K562 (cell line): ENCODE measurements at regions not wholly inside any gene's neighbourhood (a gene's known extent, or its start where the extent isn't known, plus 50 kb on each side); places are given as distances from the start of the nearest gene placed in this dataset.

ENCODE experiments used
- ATAC-seq: fragments of 200-7000 bp; cut with Tn5 transposase; 3 replicates; pipeline ENCODE4 v1.9.1; 2020; ENCODE audit warnings: moderate library complexity
- BruUV-seq: library from RNA; stranded (reverse); fragments of 400-500 nt; replicated peaks from 2 replicates; lab custom pipeline; 2021; lab: Mats Ljungman, UMichigan
- CTCF ChIA-PET: fragments of 300-600 bp; formaldehyde crosslinking; extraction: SDS; loops from one replicate; lab custom pipeline; 2021; ENCODE audit warnings: low intra/inter-chr PET ratio; lab: Yijun Ruan, JAX
- POLR2A ChIA-PET: fragments of 300-600, 350-650 bp; sonication (Branson Sonifier 250); formaldehyde crosslinking; extraction: SDS; loops from one replicate; lab custom pipeline; 2021; ENCODE audit warnings: antibody characterized with exemption, inconsistent platforms; lab: Yijun Ruan, JAX
- DNase-seq, 4 experiments: peaks; one replicate each; pipeline versions ENCODE4 v3.0.0 to v3.0.0-alpha.2; 2011 to 2018; ENCODE audit warnings: low spot score in 3 of 4, mixed read lengths in 3 of 4; ENCODE audit errors: extremely low read depth in 1 of 4
- FAIRE-seq: peaks from 2 replicates; lab custom pipeline; 2011; peaks lifted over from hg19 to GRCh38; lab: Jason Lieb, UNC
- H2AFZ ChIP-seq: 2 replicates; pipeline ENCODE4 v1.6.0; 2011; ENCODE audit warnings: low read depth, low read length, control low read depth, inconsistent platforms
- H3K27ac ChIP-seq: fragments of 200-600 bp; 3 replicates; pipeline ENCODE4 v1.8.0; 2011; ENCODE audit warnings: low read depth, mild to moderate bottlenecking, control low read depth, inconsistent platforms, low read length, moderate library complexity, mixed read lengths; ENCODE audit errors: extremely low read depth
- H3K27me3 ChIP-seq, 2 experiments: fragments of 300-600 bp in 1 of 2; 2 replicates in 1 of 2; 3 replicates in 1 of 2; pipeline versions ENCODE4 v1.6.0 to v1.8.0; 2011; ENCODE audit warnings: inconsistent platforms in 2 of 2, low read length in 2 of 2, mild to moderate bottlenecking in 1 of 2, mixed read lengths in 1 of 2, moderate library complexity in 1 of 2; ENCODE audit not compliant: control insufficient read depth in 2 of 2, insufficient read depth in 2 of 2
- H3K36me3 ChIP-seq: fragments of 300-600 bp; 3 replicates; pipeline ENCODE4 v1.8.0; 2011; ENCODE audit warnings: mild to moderate bottlenecking, low read length, inconsistent platforms; ENCODE audit not compliant: control insufficient read depth, insufficient read depth
- H3K4me1 ChIP-seq, 2 experiments: fragments of 200-600 bp in 1 of 2; replicated peaks in 1 of 2; 2 replicates in 1 of 2; 3 replicates in 1 of 2; pipeline versions ENCODE4 v1.5.1 to v1.8.0; 2011; ENCODE audit warnings: inconsistent platforms in 2 of 2, low read length in 2 of 2, mild to moderate bottlenecking in 1 of 2, mixed read lengths in 1 of 2, moderate library complexity in 1 of 2; ENCODE audit not compliant: control insufficient read depth in 2 of 2, insufficient read depth in 2 of 2
- H3K4me2 ChIP-seq: 2 replicates; pipeline ENCODE4 v1.6.1; 2011; ENCODE audit warnings: low read length, control low read depth, inconsistent platforms, mixed read lengths; ENCODE audit not compliant: insufficient read depth
- H3K4me3 ChIP-seq: fragments of 200-600 bp; sonication (generic), shearing (Covaris generic); 2 replicates; pipeline ENCODE4 v1.5.1; 2016; ENCODE audit warnings: control low read depth, inconsistent platforms
- H3K79me2 ChIP-seq: fragments of 200-600 bp; 3 replicates; pipeline ENCODE4 v1.8.0; 2011; ENCODE audit warnings: low read length, inconsistent platforms; ENCODE audit not compliant: control insufficient read depth, insufficient read depth
- H3K9ac ChIP-seq, 2 experiments: 2 replicates each; pipeline versions ENCODE4 v1.6.0 to v1.6.1; 2011; ENCODE audit warnings: low read depth in 2 of 2, low read length in 2 of 2, control low read depth in 1 of 2, inconsistent platforms in 1 of 2, mild to moderate bottlenecking in 1 of 2, mixed read lengths in 1 of 2; ENCODE audit not compliant: insufficient read depth in 1 of 2
- H3K9me1 ChIP-seq: one replicate; pipeline ENCODE4 v1.6.0; 2011; ENCODE audit warnings: inconsistent platforms, mild to moderate bottlenecking, low read length, moderate library complexity; ENCODE audit not compliant: control insufficient read depth, insufficient read depth
- H3K9me3 ChIP-seq: replicated peaks from 2 replicates; pipeline ENCODE4 v1.5.1; 2011; ENCODE audit warnings: low read depth, low read length, inconsistent platforms; ENCODE audit not compliant: control insufficient read depth, insufficient read depth
- H4K20me1 ChIP-seq: replicated peaks from 2 replicates; pipeline ENCODE4 v1.6.1; 2011; ENCODE audit warnings: low read length, inconsistent platforms, mixed read lengths; ENCODE audit not compliant: control insufficient read depth, insufficient read depth
- JUN ChIP-seq, 2 experiments: sonication (generic) in 1 of 2; formaldehyde crosslinking in 1 of 2; IDR thresholded peaks; 2 replicates each; pipeline versions ENCODE4 v1.6.1 to v1.8.0; 2012 to 2022; ENCODE audit warnings: borderline replicate concordance in 2 of 2, mild to moderate bottlenecking in 2 of 2, improper control_type of control experiment in 1 of 2, low read depth in 1 of 2, low read length in 1 of 2, missing genetic modification reagents in 1 of 2
- TAF1 ChIP-seq: IDR thresholded peaks from 2 replicates; pipeline ENCODE4 v1.6.1; 2011; ENCODE audit warnings: mild to moderate bottlenecking, low read length, moderate library complexity; ENCODE audit not compliant: insufficient read depth, control insufficient read depth, severe bottlenecking; ENCODE audit errors: extremely low read depth
- ZFP36 ChIP-seq: fragments of 150-350 bp; IDR thresholded peaks from 2 replicates; pipeline ENCODE4 v1.6.1; 2018; ENCODE audit warnings: low read length, low read depth; ENCODE audit not compliant: partially characterized antibody
- WGBS: fragments of 100-300 bp; shearing (Covaris generic); methylation state at CpG from one replicate; pipeline ENCODE4 v1.1.6; 2016; ENCODE audit warnings: low coverage, mixed read lengths; ENCODE audit not compliant: insufficient coverage; ENCODE audit errors: missing lambda C conversion rate; 5-methylcytosine and 5-hydroxymethylcytosine counted together
- in situ Hi-C: fragments of 300-500 bp; cut with MboI; formaldehyde crosslinking; loops from 4 replicates; pipeline ENCODE4 v1.15.0; 2018; ENCODE audit warnings: inconsistent platforms, mixed read lengths
- intact Hi-C: fragments of 100-400 bp; cut with micrococcal nuclease; formaldehyde crosslinking; loops from 2 replicates; pipeline ENCODE4 v1.14.2; 2022
- TF ChIP-seq, protein P1 (sequence below): fragments of 150-350 bp; IDR thresholded peaks from 2 replicates; pipeline ENCODE4 v1.6.1; 2014; ENCODE audit warnings: low read depth, mild to moderate bottlenecking, low read length, borderline replicate concordance
- TF ChIP-seq, protein P2 (sequence below): fragments of 250-450 bp; sonication (Bioruptor Pico); IDR thresholded peaks from 2 replicates; pipeline ENCODE4 v1.8.0; 2022; ENCODE audit warnings: inconsistent platforms, mild to moderate bottlenecking, moderate library complexity, borderline replicate concordance
- TF ChIP-seq, protein P3 (sequence below): conservative IDR thresholded peaks from 2 replicates; pipeline ENCODE4 v1.6.1; 2011; ENCODE audit warnings: low read depth, mild to moderate bottlenecking, low read length; ENCODE audit not compliant: control insufficient read depth

DNA sequence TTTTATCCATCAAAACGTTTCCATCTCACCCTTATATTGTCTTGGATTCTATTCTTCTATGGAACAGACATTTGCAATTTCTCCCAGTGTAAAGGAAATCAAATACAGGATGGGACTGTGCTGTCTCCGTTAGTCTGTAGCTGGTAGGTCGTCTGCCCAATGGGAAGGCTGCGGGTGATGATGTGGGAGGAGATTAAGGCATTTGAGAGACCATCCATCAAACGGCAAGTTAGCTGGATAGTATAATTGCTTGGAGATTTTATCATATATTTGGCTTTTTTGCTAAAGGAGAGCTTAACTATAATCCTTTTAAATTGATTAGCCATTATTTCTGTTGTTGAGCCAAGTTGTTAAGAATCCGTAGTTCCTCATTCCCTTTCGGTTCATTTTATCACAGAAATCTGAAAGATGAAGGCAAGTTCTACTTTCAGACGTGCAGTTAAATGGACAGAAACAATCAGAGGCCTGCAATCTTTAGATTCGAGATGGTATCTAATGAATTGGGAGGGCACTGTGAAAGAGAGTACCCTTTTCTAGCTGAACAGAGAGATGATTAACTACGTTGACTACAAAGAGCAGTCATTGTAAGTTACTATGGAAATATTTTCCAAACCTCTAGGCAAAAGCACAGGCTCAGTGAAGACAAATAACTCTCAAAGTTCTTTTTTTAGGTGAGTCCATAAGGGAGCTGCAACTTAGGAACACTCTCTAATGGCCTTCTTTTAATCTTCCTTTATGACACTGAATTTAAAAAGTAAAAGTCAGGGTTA lies 253.3 kb upstream of the KIAA1217 start (continued):
- TF ChIP-seq, protein P1, sequence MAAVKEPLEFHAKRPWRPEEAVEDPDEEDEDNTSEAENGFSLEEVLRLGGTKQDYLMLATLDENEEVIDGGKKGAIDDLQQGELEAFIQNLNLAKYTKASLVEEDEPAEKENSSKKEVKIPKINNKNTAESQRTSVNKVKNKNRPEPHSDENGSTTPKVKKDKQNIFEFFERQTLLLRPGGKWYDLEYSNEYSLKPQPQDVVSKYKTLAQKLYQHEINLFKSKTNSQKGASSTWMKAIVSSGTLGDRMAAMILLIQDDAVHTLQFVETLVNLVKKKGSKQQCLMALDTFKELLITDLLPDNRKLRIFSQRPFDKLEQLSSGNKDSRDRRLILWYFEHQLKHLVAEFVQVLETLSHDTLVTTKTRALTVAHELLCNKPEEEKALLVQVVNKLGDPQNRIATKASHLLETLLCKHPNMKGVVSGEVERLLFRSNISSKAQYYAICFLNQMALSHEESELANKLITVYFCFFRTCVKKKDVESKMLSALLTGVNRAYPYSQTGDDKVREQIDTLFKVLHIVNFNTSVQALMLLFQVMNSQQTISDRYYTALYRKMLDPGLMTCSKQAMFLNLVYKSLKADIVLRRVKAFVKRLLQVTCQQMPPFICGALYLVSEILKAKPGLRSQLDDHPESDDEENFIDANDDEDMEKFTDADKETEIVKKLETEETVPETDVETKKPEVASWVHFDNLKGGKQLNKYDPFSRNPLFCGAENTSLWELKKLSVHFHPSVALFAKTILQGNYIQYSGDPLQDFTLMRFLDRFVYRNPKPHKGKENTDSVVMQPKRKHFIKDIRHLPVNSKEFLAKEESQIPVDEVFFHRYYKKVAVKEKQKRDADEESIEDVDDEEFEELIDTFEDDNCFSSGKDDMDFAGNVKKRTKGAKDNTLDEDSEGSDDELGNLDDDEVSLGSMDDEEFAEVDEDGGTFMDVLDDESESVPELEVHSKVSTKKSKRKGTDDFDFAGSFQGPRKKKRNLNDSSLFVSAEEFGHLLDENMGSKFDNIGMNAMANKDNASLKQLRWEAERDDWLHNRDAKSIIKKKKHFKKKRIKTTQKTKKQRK, result no peak
- TF ChIP-seq TAF1, result no peak
- TF ChIP-seq, protein P2, sequence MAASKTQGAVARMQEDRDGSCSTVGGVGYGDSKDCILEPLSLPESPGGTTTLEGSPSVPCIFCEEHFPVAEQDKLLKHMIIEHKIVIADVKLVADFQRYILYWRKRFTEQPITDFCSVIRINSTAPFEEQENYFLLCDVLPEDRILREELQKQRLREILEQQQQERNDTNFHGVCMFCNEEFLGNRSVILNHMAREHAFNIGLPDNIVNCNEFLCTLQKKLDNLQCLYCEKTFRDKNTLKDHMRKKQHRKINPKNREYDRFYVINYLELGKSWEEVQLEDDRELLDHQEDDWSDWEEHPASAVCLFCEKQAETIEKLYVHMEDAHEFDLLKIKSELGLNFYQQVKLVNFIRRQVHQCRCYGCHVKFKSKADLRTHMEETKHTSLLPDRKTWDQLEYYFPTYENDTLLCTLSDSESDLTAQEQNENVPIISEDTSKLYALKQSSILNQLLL (CRISPR knock-in tag), result no peak

DNA sequence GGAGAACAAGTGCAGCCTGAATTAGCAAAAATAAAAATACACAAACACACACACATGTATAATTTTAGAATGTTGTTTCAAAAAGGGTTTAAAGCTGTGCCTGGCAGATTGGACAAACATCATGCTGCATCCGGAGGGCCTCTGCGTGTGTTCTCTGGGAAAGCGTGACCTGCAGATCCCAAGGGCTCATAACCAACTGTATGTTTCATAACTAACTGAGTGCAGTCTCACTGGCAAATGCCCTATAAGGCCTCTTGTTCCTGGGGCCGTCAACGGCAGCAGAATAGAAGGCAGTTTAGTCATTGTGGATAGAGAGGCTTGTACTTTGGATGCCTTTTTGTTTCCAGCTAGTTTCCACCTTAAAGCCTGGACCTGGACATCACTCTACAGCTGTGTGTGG lies 243.8 kb upstream of the KIAA1217 start:
- Histone ChIP-seq H4K20me1 (no peaks in the 10 kb centered on the region), H3K4me1 (no peaks in the 10 kb centered on the region), H3K79me2 (no peaks in the 10 kb centered on the region), H3K9me1 (no peaks in the 10 kb centered on the region), H3K9me3 (no peaks in the 10 kb centered on the region), H3K4me2 (no peak overlapping the region), H3K27ac (no peak overlapping the region), H3K27me3 (no peaks in the 10 kb centered on the region), H3K4me3 (no peak overlapping the region), H3K36me3 (no peaks in the 10 kb centered on the region), H3K9ac (no peak overlapping the region), H2AFZ (no peak overlapping the region)
- CTCF ChIA-PET, result no interaction called here
- intact Hi-C loops (no loop called here), in situ Hi-C loops (no loop called here)
- BruUV-seq, result no TSS peak
- FAIRE-seq (no peak), DNase-seq (no peak), ATAC-seq (no peak)
- POLR2A ChIA-PET, result no interaction called here
- TF ChIP-seq ZFP36 (no peak), JUN (IDR thresholded peaks at IDR 0.05; ENCODE audit: borderline replicate concordance, low read depth, low read length) (no peak), JUN (CRISPR knock-in tag; IDR thresholded peaks at IDR 0.05; ENCODE audit: borderline replicate concordance) (no peak)
- TF ChIP-seq, protein P3, sequence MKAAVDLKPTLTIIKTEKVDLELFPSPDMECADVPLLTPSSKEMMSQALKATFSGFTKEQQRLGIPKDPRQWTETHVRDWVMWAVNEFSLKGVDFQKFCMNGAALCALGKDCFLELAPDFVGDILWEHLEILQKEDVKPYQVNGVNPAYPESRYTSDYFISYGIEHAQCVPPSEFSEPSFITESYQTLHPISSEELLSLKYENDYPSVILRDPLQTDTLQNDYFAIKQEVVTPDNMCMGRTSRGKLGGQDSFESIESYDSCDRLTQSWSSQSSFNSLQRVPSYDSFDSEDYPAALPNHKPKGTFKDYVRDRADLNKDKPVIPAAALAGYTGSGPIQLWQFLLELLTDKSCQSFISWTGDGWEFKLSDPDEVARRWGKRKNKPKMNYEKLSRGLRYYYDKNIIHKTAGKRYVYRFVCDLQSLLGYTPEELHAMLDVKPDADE, result no peak
- 2% methylated on average over 5 of the region's 5 CpGs for WGBS
